A673 (cell line): ENCODE measurements at regions not wholly inside any gene's neighbourhood (a gene's known extent, or its start where the extent isn't known, plus 50 kb on each side); places are given as distances from the start of the nearest gene placed in this dataset.

Source experiments
- BruUV-seq: library from RNA; stranded (reverse); fragments of 400-500 nt; replicated peaks from 2 replicates; lab custom pipeline; 2021; lab: Mats Ljungman, UMichigan
- CTCF ChIA-PET: fragments of 300-600 bp; sonication (Branson Sonifier 250); formaldehyde crosslinking; loops from one replicate; lab custom pipeline; 2022; ENCODE audit warnings: antibody characterized with exemption; lab: Charles Lee
- POLR2A ChIA-PET: fragments of 300-600 bp; sonication (Branson Sonifier 250); formaldehyde crosslinking; loops from one replicate; lab custom pipeline; 2022; ENCODE audit warnings: antibody characterized with exemption; ENCODE audit not compliant: low non-redundant PET; lab: Charles Lee
- DNase-seq: peaks from one replicate; pipeline ENCODE4 v3.0.0-alpha.2; 2015; ENCODE audit warnings: low spot score
- H3K27ac ChIP-seq: fragments of 200-600 bp; sonication (generic); 2 replicates; pipeline ENCODE4 v1.5.1; 2016; ENCODE audit warnings: mixed run types, low read depth, mild to moderate bottlenecking, mixed read lengths, antibody characterized with exemption, low read length; ENCODE audit not compliant: poor library complexity, severe bottlenecking
- H3K27me3 ChIP-seq: fragments of 200-600 bp; sonication (generic); replicated peaks from 2 replicates; pipeline ENCODE4 v1.6.1; 2017; ENCODE audit warnings: mixed run types, low read depth, mild to moderate bottlenecking, mixed read lengths, antibody characterized with exemption, low read length; ENCODE audit not compliant: insufficient read depth, poor library complexity
- H3K36me3 ChIP-seq: fragments of 200-600 bp; sonication (generic); 2 replicates; pipeline ENCODE4 v1.6.1; 2016; ENCODE audit warnings: mixed run types, mild to moderate bottlenecking, mixed read lengths, antibody characterized with exemption, low read length; ENCODE audit not compliant: insufficient read depth, poor library complexity, severe bottlenecking
- H3K4me1 ChIP-seq: fragments of 200-600 bp; sonication (generic); 2 replicates; pipeline ENCODE4 v1.6.1; 2017; ENCODE audit warnings: mixed run types, mild to moderate bottlenecking, mixed read lengths, antibody characterized with exemption, low read length; ENCODE audit not compliant: insufficient read depth, poor library complexity, severe bottlenecking
- H3K4me3 ChIP-seq: fragments of 200-600 bp; sonication (generic); 2 replicates; pipeline ENCODE4 v1.5.1; 2016; ENCODE audit warnings: low read depth, mixed run types, mild to moderate bottlenecking, mixed read lengths, low read length; ENCODE audit not compliant: poor library complexity, severe bottlenecking
- H3K9me3 ChIP-seq: fragments of 200-600 bp; sonication (generic); 2 replicates; pipeline ENCODE4 v1.6.1; 2016; ENCODE audit warnings: mixed run types, low read depth, mild to moderate bottlenecking, mixed read lengths, antibody characterized with exemption, low read length; ENCODE audit not compliant: poor library complexity, severe bottlenecking
- EZH2 ChIP-seq: fragments of 200-600 bp; sonication (generic); IDR thresholded peaks from 2 replicates; pipeline ENCODE4 v1.6.1; 2017; ENCODE audit warnings: borderline replicate concordance, low read depth, mild to moderate bottlenecking, mixed read lengths, antibody characterized with exemption, low read length; ENCODE audit not compliant: poor library complexity, severe bottlenecking
- intact Hi-C: fragments of 100-400 bp; cut with micrococcal nuclease; formaldehyde crosslinking; loops from one replicate; pipeline ENCODE4 v1.10.0; 2022; ENCODE audit not compliant: unreplicated experiment
- TF ChIP-seq, protein P1 (sequence below): fragments of 300-800, 200-600 bp; sonication (generic); conservative IDR thresholded peaks from 2 replicates; pipeline ENCODE4 v1.5.1; 2017; ENCODE audit warnings: low read depth, mild to moderate bottlenecking, antibody characterized with exemption, low read length, moderate library complexity, mixed read lengths

- Histone ChIP-seq H3K27me3 (peaks cover 11% of the 10 kb centered on the region), H3K36me3 (no peaks in the 10 kb centered on the region), H3K9me3 (no peaks in the 10 kb centered on the region), H3K27ac (no peak overlapping the region), H3K4me3 (no peak overlapping the region), H3K4me1 (no peaks in the 10 kb centered on the region)
- intact Hi-C loops = no loop called here
- TF ChIP-seq, protein P1, sequence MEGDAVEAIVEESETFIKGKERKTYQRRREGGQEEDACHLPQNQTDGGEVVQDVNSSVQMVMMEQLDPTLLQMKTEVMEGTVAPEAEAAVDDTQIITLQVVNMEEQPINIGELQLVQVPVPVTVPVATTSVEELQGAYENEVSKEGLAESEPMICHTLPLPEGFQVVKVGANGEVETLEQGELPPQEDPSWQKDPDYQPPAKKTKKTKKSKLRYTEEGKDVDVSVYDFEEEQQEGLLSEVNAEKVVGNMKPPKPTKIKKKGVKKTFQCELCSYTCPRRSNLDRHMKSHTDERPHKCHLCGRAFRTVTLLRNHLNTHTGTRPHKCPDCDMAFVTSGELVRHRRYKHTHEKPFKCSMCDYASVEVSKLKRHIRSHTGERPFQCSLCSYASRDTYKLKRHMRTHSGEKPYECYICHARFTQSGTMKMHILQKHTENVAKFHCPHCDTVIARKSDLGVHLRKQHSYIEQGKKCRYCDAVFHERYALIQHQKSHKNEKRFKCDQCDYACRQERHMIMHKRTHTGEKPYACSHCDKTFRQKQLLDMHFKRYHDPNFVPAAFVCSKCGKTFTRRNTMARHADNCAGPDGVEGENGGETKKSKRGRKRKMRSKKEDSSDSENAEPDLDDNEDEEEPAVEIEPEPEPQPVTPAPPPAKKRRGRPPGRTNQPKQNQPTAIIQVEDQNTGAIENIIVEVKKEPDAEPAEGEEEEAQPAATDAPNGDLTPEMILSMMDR = no peak
- no peak for TF ChIP-seq EZH2
- no peak for DNase-seq
- CTCF ChIA-PET = no interaction called here
- POLR2A ChIA-PET = no interaction called here
- BruUV-seq = no TSS peak
Measured at GRCh38 chr18:11489266-11489899, 120.0 kb upstream of the SLC35G4 start.

DNA sequence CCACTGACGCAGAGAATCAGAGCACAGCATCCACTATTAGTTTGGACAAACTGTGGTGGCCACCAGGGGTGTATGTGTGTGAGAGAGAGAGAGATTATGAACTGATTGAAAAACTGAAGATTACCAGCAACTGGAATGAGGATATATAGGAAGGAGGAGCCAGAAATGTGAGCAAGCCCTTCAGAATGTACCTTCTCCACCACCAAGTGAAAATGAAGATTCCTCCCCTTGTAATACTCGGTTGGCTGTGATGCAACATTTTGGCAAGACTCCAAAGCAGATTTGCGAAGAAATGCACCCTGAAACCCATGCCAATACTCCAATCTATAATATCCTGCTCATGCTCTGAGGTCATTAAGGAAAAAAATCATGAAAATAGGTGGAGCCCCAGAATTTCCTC lies 121.2 kb upstream of the SLC35G4 start:
- peaks cover 3% of the 10 kb centered on the region for H3K27me3 ChIP-seq
- POLR2A ChIA-PET = no interaction called here
- no peak overlapping the region for H3K27ac ChIP-seq
- intact Hi-C loops = no loop called here
- no peaks in the 10 kb centered on the region for H3K4me1 ChIP-seq
- BruUV-seq = no TSS peak
- TF ChIP-seq, protein P1 = no peak
- no peak for TF ChIP-seq EZH2
- no peak for DNase-seq
- H3K9me3 ChIP-seq = no peaks in the 10 kb centered on the region
- CTCF ChIA-PET = no interaction called here
- H3K36me3 ChIP-seq = no peaks in the 10 kb centered on the region
- H3K4me3 ChIP-seq = no peak overlapping the region

DNA sequence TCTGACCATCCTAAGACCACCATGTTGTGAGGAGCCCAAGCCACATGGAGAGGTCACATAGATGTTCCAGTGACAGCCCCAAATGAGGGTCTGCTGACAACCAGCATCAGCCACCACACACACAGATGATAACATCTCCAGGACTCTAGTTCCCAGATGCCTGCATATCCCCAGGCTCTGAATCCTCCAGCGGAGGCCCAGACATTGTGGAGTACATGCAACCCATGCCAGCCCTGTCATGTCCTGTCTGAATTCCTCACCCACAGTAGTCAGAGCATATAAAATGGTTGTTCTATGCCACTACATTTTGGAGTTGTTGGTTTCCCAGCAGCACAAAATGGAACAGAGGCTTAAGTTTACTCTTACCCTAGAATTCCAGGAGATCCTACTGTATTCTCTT lies 122.0 kb upstream of the SLC35G4 start:
- ChIA-PET POLR2A (no interaction called here), CTCF (no interaction called here)
- no TSS peak for BruUV-seq
- no peaks in the 10 kb centered on the region for H3K36me3 ChIP-seq
- H3K27ac ChIP-seq = no peak overlapping the region
- H3K27me3 ChIP-seq = no peaks in the 10 kb centered on the region
- intact Hi-C loops = no loop called here
- no peaks in the 10 kb centered on the region for H3K4me1 ChIP-seq
- H3K4me3 ChIP-seq = no peak overlapping the region
- no peaks in the 10 kb centered on the region for H3K9me3 ChIP-seq
- no peak for DNase-seq
- TF ChIP-seq EZH2 = no peak
- TF ChIP-seq, protein P1 = no peak
